ENCODE measurements at regions not wholly inside any gene's neighbourhood (a gene's known extent, or its start where the extent isn't known, plus 50 kb on each side); places are given as distances from the start of the nearest gene placed in this dataset.

DNA sequence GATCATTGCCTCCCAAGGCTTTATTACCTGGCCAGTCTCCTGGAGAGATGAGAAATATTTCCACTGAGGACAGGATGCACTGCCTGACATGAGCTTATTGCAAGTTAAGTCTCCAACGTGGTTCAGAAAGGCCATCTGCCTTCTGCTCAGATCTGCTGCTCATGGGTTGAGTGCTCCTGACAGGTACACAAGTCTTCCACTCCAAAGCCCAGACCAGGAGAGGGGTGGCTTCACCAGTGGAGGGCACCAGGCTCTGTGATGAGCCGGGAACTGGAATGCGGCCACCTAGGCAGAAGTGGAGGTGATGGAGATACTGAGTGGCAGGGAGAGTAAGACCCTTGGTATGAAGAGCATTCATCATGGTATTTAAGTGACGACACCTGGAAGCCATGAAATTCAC lies 79.5 kb upstream of the IRF2 start:
- TF ChIP-seq CTCF (conservative IDR thresholded peaks at IDR 0.05; ENCODE audit: low read depth, low read length) (no peak), EZH2 (IDR thresholded peaks at IDR 0.05; ENCODE audit: low read length, unreplicated experiment) (no peak), EZH2phosphoT487 (IDR thresholded peaks at IDR 0.05; ENCODE audit: borderline replicate concordance, low read length) (no peak)
- CTCF ChIA-PET: no interaction called here
- ATAC-seq: no peak

GRCh38 chr4:184550476-184550875 lies 76.1 kb upstream of the IRF2 start:
- TF ChIP-seq EZH2phosphoT487 (IDR thresholded peaks at IDR 0.05; ENCODE audit: borderline replicate concordance, low read length) (no peak), EZH2 (IDR thresholded peaks at IDR 0.05; ENCODE audit: low read length, unreplicated experiment) (no peak), CTCF (conservative IDR thresholded peaks at IDR 0.05; ENCODE audit: low read depth, low read length) (no peak)
- Histone ChIP-seq H3K36me3 (ENCODE audit: low read depth, low read length) (no peaks in the 10 kb centered on the region), H3K9ac (ENCODE audit: low read length) (no peak overlapping the region), H3K27me3 (ENCODE audit: low read length) (no peaks in the 10 kb centered on the region), H3K4me1 (ENCODE audit: insufficient read depth, low read length) (no peaks in the 10 kb centered on the region), H3F3A (ENCODE audit: low read length, unreplicated experiment) (no peaks in the 10 kb centered on the region), H2AFZ (ENCODE audit: low read length) (no peak overlapping the region), H3K4me2 (ENCODE audit: low read length) (no peak overlapping the region), H3K9me2 (replicated peaks; ENCODE audit: low read length) (no peaks in the 10 kb centered on the region), H3K9me3 (ENCODE audit: low read length) (no peaks in the 10 kb centered on the region), H3K79me2 (ENCODE audit: low read length) (no peaks in the 10 kb centered on the region), H4K20me1 (ENCODE audit: low read length) (no peaks in the 10 kb centered on the region), H3K4me3 (ENCODE audit: low read length) (no peak overlapping the region), H3K27ac (ENCODE audit: low read length) (no peak overlapping the region)
- POLR2A ChIA-PET (ENCODE audit: unreplicated experiment): no interaction called here
- intact Hi-C loops (cut with micrococcal nuclease): no loop called here
- no peak for DNase-seq
- no peak for ATAC-seq
- CTCF ChIA-PET: no interaction called here
- no TSS peak for BruUV-seq (replicated peaks)

More for the DNA sequence above, 79.5 kb upstream of the IRF2 start:
- no peak for DNase-seq
- no peaks in the 10 kb centered on the region for H3F3A ChIP-seq (ENCODE audit: low read length, unreplicated experiment)
- H3K9me3 ChIP-seq (ENCODE audit: low read length): no peaks in the 10 kb centered on the region
- no peaks in the 10 kb centered on the region for H3K4me1 ChIP-seq (ENCODE audit: insufficient read depth, low read length)
- no TSS peak for BruUV-seq (replicated peaks)
- intact Hi-C loops (cut with micrococcal nuclease): no loop called here
- no peaks in the 10 kb centered on the region for H3K36me3 ChIP-seq (ENCODE audit: low read depth, low read length)
- no peak overlapping the region for H2AFZ ChIP-seq (ENCODE audit: low read length)
- POLR2A ChIA-PET (ENCODE audit: unreplicated experiment): no interaction called here
- H4K20me1 ChIP-seq (ENCODE audit: low read length): no peaks in the 10 kb centered on the region
- no peak overlapping the region for H3K27ac ChIP-seq (ENCODE audit: low read length)
- H3K9me2 ChIP-seq (replicated peaks; ENCODE audit: low read length): no peaks in the 10 kb centered on the region
- no peak overlapping the region for H3K4me3 ChIP-seq (ENCODE audit: low read length)
- H3K79me2 ChIP-seq (ENCODE audit: low read length): no peaks in the 10 kb centered on the region
- H3K27me3 ChIP-seq (ENCODE audit: low read length): no peaks in the 10 kb centered on the region
- H3K4me2 ChIP-seq (ENCODE audit: low read length): no peak overlapping the region
- H3K9ac ChIP-seq (ENCODE audit: low read length): no peak overlapping the region

- Histone ChIP-seq H3K27me3 (ENCODE audit: low read length) (no peaks in the 10 kb centered on the region), H3K9me2 (replicated peaks; ENCODE audit: low read length) (no peaks in the 10 kb centered on the region), H3K4me2 (ENCODE audit: low read length) (no peak overlapping the region), H3K36me3 (ENCODE audit: low read depth, low read length) (no peaks in the 10 kb centered on the region), H3F3A (ENCODE audit: low read length, unreplicated experiment) (no peaks in the 10 kb centered on the region), H2AFZ (ENCODE audit: low read length) (no peak overlapping the region), H4K20me1 (ENCODE audit: low read length) (no peaks in the 10 kb centered on the region), H3K9ac (ENCODE audit: low read length) (no peak overlapping the region), H3K9me3 (ENCODE audit: low read length) (no peaks in the 10 kb centered on the region), H3K4me3 (ENCODE audit: low read length) (no peak overlapping the region), H3K79me2 (ENCODE audit: low read length) (no peaks in the 10 kb centered on the region), H3K27ac (ENCODE audit: low read length) (no peak overlapping the region), H3K4me1 (ENCODE audit: insufficient read depth, low read length) (no peaks in the 10 kb centered on the region)
- no peak for TF ChIP-seq EZH2 (IDR thresholded peaks at IDR 0.05; ENCODE audit: low read length, unreplicated experiment)
- no peak for TF ChIP-seq CTCF (conservative IDR thresholded peaks at IDR 0.05; ENCODE audit: low read depth, low read length)
- no peak for TF ChIP-seq EZH2phosphoT487 (IDR thresholded peaks at IDR 0.05; ENCODE audit: borderline replicate concordance, low read length)
- ATAC-seq (no peak), DNase-seq (no peak)
- CTCF ChIA-PET: no interaction called here
- intact Hi-C loops (cut with micrococcal nuclease): no loop called here
- POLR2A ChIA-PET (ENCODE audit: unreplicated experiment): no interaction called here
- BruUV-seq (replicated peaks): no TSS peak
Measured at GRCh38 chr4:184548648-184549341, 74.4 kb upstream of the IRF2 start.
